ENCODE measurements at regions not wholly inside any gene's neighbourhood (a gene's known extent, or its start where the extent isn't known, plus 50 kb on each side); places are given as distances from the start of the nearest gene placed in this dataset.

GRCh38 chr3:30321065-30321464, 285.3 kb upstream of the TGFBR2 start:
- no peak for TF ChIP-seq POLR2A (IDR thresholded peaks at IDR 0.05)
- TF ChIP-seq EP300 (IDR thresholded peaks at IDR 0.05) = no peak
- no peak for TF ChIP-seq CTCF (IDR thresholded peaks at IDR 0.05)
